ENCODE measurements at regions not wholly inside any gene's neighbourhood (a gene's known extent, or its start where the extent isn't known, plus 50 kb on each side); places are given as distances from the start of the nearest gene placed in this dataset.

GRCh38 chr14:87644689-87645088 lies 348.3 kb downstream of the GALC start:
- no peak for ATAC-seq
- Mint-ChIP-seq H3K9me3 (peaks cover 9% of the 10 kb centered on the region), H3K4me3 (no peak overlapping the region), H3K36me3 (no peaks in the 10 kb centered on the region), H3K27ac (no peak overlapping the region), H3K4me1 (no peaks in the 10 kb centered on the region), H3K27me3 (no peaks in the 10 kb centered on the region)

- H3K27me3 Mint-ChIP-seq: no peaks in the 10 kb centered on the region
- peaks cover 3% of the 10 kb centered on the region for H3K9me3 Mint-ChIP-seq
- no peak for ATAC-seq
- H3K27ac Mint-ChIP-seq: no peak overlapping the region
- no peaks in the 10 kb centered on the region for H3K36me3 Mint-ChIP-seq
- H3K4me1 Mint-ChIP-seq: no peaks in the 10 kb centered on the region
- H3K4me3 Mint-ChIP-seq: no peak overlapping the region
These were observed 350.0 kb downstream of the GALC start for GRCh38 chr14:87643005-87643404.

- Mint-ChIP-seq H3K4me1 (no peaks in the 10 kb centered on the region), H3K9me3 (peaks cover 5% of the 10 kb centered on the region), H3K27ac (no peak overlapping the region), H3K27me3 (no peaks in the 10 kb centered on the region), H3K36me3 (no peaks in the 10 kb centered on the region), H3K4me3 (no peak overlapping the region)
- ATAC-seq: no peak
These were observed 352.4 kb downstream of the GALC start for GRCh38 chr14:87640553-87640952.

- no peaks in the 10 kb centered on the region for H3K27me3 Mint-ChIP-seq
- no peaks in the 10 kb centered on the region for H3K36me3 Mint-ChIP-seq
- H3K9me3 Mint-ChIP-seq: peaks cover 5% of the 10 kb centered on the region
- H3K4me1 Mint-ChIP-seq: no peaks in the 10 kb centered on the region
- no peak overlapping the region for H3K27ac Mint-ChIP-seq
- H3K4me3 Mint-ChIP-seq: no peak overlapping the region
- no peak for ATAC-seq
These were observed 354.8 kb downstream of the GALC start for GRCh38 chr14:87638196-87638595.

GRCh38 chr14:87635442-87635841 lies 357.5 kb downstream of the GALC start:
- Mint-ChIP-seq H3K9me3 (peaks cover 5% of the 10 kb centered on the region), H3K36me3 (no peaks in the 10 kb centered on the region), H3K4me1 (no peaks in the 10 kb centered on the region), H3K27ac (no peak overlapping the region), H3K27me3 (no peaks in the 10 kb centered on the region), H3K4me3 (no peak overlapping the region)
- ATAC-seq: no peak

- no peak overlapping the region for H3K27ac Mint-ChIP-seq
- H3K36me3 Mint-ChIP-seq: no peaks in the 10 kb centered on the region
- no peaks in the 10 kb centered on the region for H3K4me1 Mint-ChIP-seq
- ATAC-seq: no peak
- H3K27me3 Mint-ChIP-seq: no peaks in the 10 kb centered on the region
- H3K9me3 Mint-ChIP-seq: no peaks in the 10 kb centered on the region
- no peak overlapping the region for H3K4me3 Mint-ChIP-seq
These were observed 360.2 kb downstream of the GALC start for GRCh38 chr14:87632796-87633195.

GRCh38 chr14:87630846-87631245 lies 362.1 kb downstream of the GALC start:
- Mint-ChIP-seq H3K9me3 (no peaks in the 10 kb centered on the region), H3K27ac (no peak overlapping the region), H3K36me3 (no peaks in the 10 kb centered on the region), H3K4me3 (no peak overlapping the region), H3K27me3 (no peaks in the 10 kb centered on the region), H3K4me1 (no peaks in the 10 kb centered on the region)
- no peak for ATAC-seq

GRCh38 chr14:87629788-87630187 lies 363.2 kb downstream of the GALC start:
- no peaks in the 10 kb centered on the region for H3K4me1 Mint-ChIP-seq

GRCh38 chr14:87628780-87629179 lies 364.2 kb downstream of the GALC start:
- no peak overlapping the region for H3K4me3 Mint-ChIP-seq
- no peaks in the 10 kb centered on the region for H3K27me3 Mint-ChIP-seq
- no peaks in the 10 kb centered on the region for H3K4me1 Mint-ChIP-seq
- no peak for ATAC-seq
- H3K36me3 Mint-ChIP-seq: no peaks in the 10 kb centered on the region
- no peak overlapping the region for H3K27ac Mint-ChIP-seq
- no peaks in the 10 kb centered on the region for H3K9me3 Mint-ChIP-seq

More at GRCh38 chr14:87629788-87630187, 363.2 kb downstream of the GALC start:
- no peak overlapping the region for H3K27ac Mint-ChIP-seq
- no peak for ATAC-seq
- no peaks in the 10 kb centered on the region for H3K27me3 Mint-ChIP-seq
- no peaks in the 10 kb centered on the region for H3K9me3 Mint-ChIP-seq
- H3K4me3 Mint-ChIP-seq: no peak overlapping the region
- no peaks in the 10 kb centered on the region for H3K36me3 Mint-ChIP-seq

- Mint-ChIP-seq H3K4me3 (no peak overlapping the region), H3K9me3 (peaks cover under 1% of the 10 kb centered on the region), H3K36me3 (no peaks in the 10 kb centered on the region), H3K27ac (no peak overlapping the region), H3K27me3 (no peaks in the 10 kb centered on the region), H3K4me1 (no peaks in the 10 kb centered on the region)
- ATAC-seq: no peak
These were observed 364.9 kb downstream of the GALC start for GRCh38 chr14:87628129-87628528.

- peaks cover 10% of the 10 kb centered on the region for H3K9me3 Mint-ChIP-seq
- no peak for ATAC-seq
- no peaks in the 10 kb centered on the region for H3K4me1 Mint-ChIP-seq
- no peaks in the 10 kb centered on the region for H3K27me3 Mint-ChIP-seq
- no peak overlapping the region for H3K4me3 Mint-ChIP-seq
- H3K36me3 Mint-ChIP-seq: no peaks in the 10 kb centered on the region
- no peak overlapping the region for H3K27ac Mint-ChIP-seq
These were observed 366.7 kb downstream of the GALC start for GRCh38 chr14:87626266-87626665.

GRCh38 chr14:87623616-87624015 lies 369.4 kb downstream of the GALC start:
- Mint-ChIP-seq H3K27me3 (no peaks in the 10 kb centered on the region), H3K36me3 (no peaks in the 10 kb centered on the region), H3K9me3 (peaks cover 17% of the 10 kb centered on the region), H3K4me3 (no peak overlapping the region), H3K27ac (no peak overlapping the region), H3K4me1 (no peaks in the 10 kb centered on the region)
- ATAC-seq: no peak

- Mint-ChIP-seq H3K4me3 (no peak overlapping the region), H3K27me3 (no peaks in the 10 kb centered on the region), H3K27ac (no peak overlapping the region)
These were observed 375.9 kb downstream of the GALC start for GRCh38 chr14:87617079-87617478.

GRCh38 chr14:87615822-87616679 lies 376.9 kb downstream of the GALC start:
- H3K9me3 Mint-ChIP-seq: peaks cover 14% of the 10 kb centered on the region
- H3K4me1 Mint-ChIP-seq: no peaks in the 10 kb centered on the region
- H3K4me3 Mint-ChIP-seq: no peak overlapping the region
- no peak for ATAC-seq
- no peaks in the 10 kb centered on the region for H3K27me3 Mint-ChIP-seq
- no peak overlapping the region for H3K27ac Mint-ChIP-seq
- H3K36me3 Mint-ChIP-seq: no peaks in the 10 kb centered on the region

More at GRCh38 chr14:87617079-87617478, 375.9 kb downstream of the GALC start:
- Mint-ChIP-seq H3K4me1 (no peaks in the 10 kb centered on the region), H3K36me3 (no peaks in the 10 kb centered on the region), H3K9me3 (peaks cover 16% of the 10 kb centered on the region)
- no peak for ATAC-seq

GRCh38 chr14:87615047-87615446 lies 377.9 kb downstream of the GALC start:
- Mint-ChIP-seq H3K27me3 (no peaks in the 10 kb centered on the region), H3K9me3 (peaks cover 7% of the 10 kb centered on the region), H3K27ac (no peak overlapping the region), H3K4me3 (no peak overlapping the region), H3K36me3 (no peaks in the 10 kb centered on the region), H3K4me1 (no peaks in the 10 kb centered on the region)
- no peak for ATAC-seq

- H3K4me3 Mint-ChIP-seq: no peak overlapping the region
- H3K27ac Mint-ChIP-seq: no peak overlapping the region
- H3K27me3 Mint-ChIP-seq: no peaks in the 10 kb centered on the region
- H3K36me3 Mint-ChIP-seq: no peaks in the 10 kb centered on the region
- peaks cover 10% of the 10 kb centered on the region for H3K9me3 Mint-ChIP-seq
- ATAC-seq: no peak
- H3K4me1 Mint-ChIP-seq: no peaks in the 10 kb centered on the region
These were observed 379.1 kb downstream of the GALC start for GRCh38 chr14:87613881-87614280.

Measured in stimulated activated memory B cell treated with anti-CD40 and anti-IgM and Interleukin-4, amounts not matched to agents 10 μg/mL and 1 μg/mL and 100 μg/mL, for 72 hours (primary cell).